Left ventricle myocardium inferior (tissue), 1 donor: ENCODE measurements at regions not wholly inside any gene's neighbourhood (a gene's known extent, or its start where the extent isn't known, plus 50 kb on each side); places are given as distances from the start of the nearest gene placed in this dataset.

Experiments used
- DNase-seq: peaks from one replicate; pipeline ENCODE4 v3.0.0-alpha.2; 2020
- H3K27ac ChIP-seq: fragments of 200-600 bp; replicated peaks from 2 replicates; pipeline ENCODE4 v1.8.0; 2021
- H3K27me3 ChIP-seq: fragments of 200-600 bp; 2 replicates; pipeline ENCODE4 v1.8.0; 2021; ENCODE audit warnings: low read depth
- H3K36me3 ChIP-seq: fragments of 200-600 bp; 2 replicates; pipeline ENCODE4 v1.8.0; 2021
- H3K4me1 ChIP-seq: fragments of 200-600 bp; 2 replicates; pipeline ENCODE4 v1.8.0; 2021
- H3K4me3 ChIP-seq: fragments of 200-600 bp; 2 replicates; pipeline ENCODE4 v1.8.0; 2021; ENCODE audit warnings: mild to moderate bottlenecking, moderate library complexity
- H3K9me3 ChIP-seq: fragments of 200-600 bp; replicated peaks from 2 replicates; pipeline ENCODE4 v1.8.0; 2021
- CTCF ChIP-seq: fragments of 200-600 bp; IDR thresholded peaks from 2 replicates; pipeline ENCODE4 v1.8.0; 2021; ENCODE audit warnings: antibody characterized with exemption, mild to moderate bottlenecking, borderline replicate concordance
- intact Hi-C: fragments of 100-400 bp; cut with micrococcal nuclease; formaldehyde crosslinking; loops from one replicate; pipeline ENCODE4 v1.11.0; 2022
- donor health status: DM: no; HTN: yes; CAD: no; lungs with severe emphysema.

- H3K36me3 ChIP-seq, result no peaks in the 10 kb centered on the region
- H3K27ac ChIP-seq, result no peak overlapping the region
- H3K27me3 ChIP-seq, result no peaks in the 10 kb centered on the region
- TF ChIP-seq CTCF, result no peak
- intact Hi-C loops, result no loop called here
- no peak for DNase-seq
- no peaks in the 10 kb centered on the region for H3K9me3 ChIP-seq
- H3K4me1 ChIP-seq, result no peaks in the 10 kb centered on the region
- no peak overlapping the region for H3K4me3 ChIP-seq
These were observed 774.8 kb upstream of the MBL2 start for GRCh38 chr10:53547364-53547763.

- intact Hi-C loops, result no loop called here
- DNase-seq, result no peak
- H3K4me1 ChIP-seq, result no peaks in the 10 kb centered on the region
- H3K36me3 ChIP-seq, result no peaks in the 10 kb centered on the region
- H3K4me3 ChIP-seq, result no peak overlapping the region
- no peak overlapping the region for H3K27ac ChIP-seq
- no peak for TF ChIP-seq CTCF
- H3K9me3 ChIP-seq, result no peaks in the 10 kb centered on the region
- no peaks in the 10 kb centered on the region for H3K27me3 ChIP-seq
These were observed 770.8 kb upstream of the MBL2 start for GRCh38 chr10:53543410-53543809.

GRCh38 chr10:53537508-53537907, 764.9 kb upstream of the MBL2 start:
- Histone ChIP-seq H3K36me3 (no peaks in the 10 kb centered on the region), H3K4me3 (no peak overlapping the region), H3K9me3 (no peaks in the 10 kb centered on the region), H3K4me1 (no peaks in the 10 kb centered on the region), H3K27me3 (no peaks in the 10 kb centered on the region), H3K27ac (no peak overlapping the region)
- TF ChIP-seq CTCF, result no peak
- intact Hi-C loops, result no loop called here
- DNase-seq, result no peak

- intact Hi-C loops, result no loop called here
- H3K27ac ChIP-seq, result no peak overlapping the region
- DNase-seq, result no peak
- H3K36me3 ChIP-seq, result no peaks in the 10 kb centered on the region
- no peak for TF ChIP-seq CTCF
- no peaks in the 10 kb centered on the region for H3K9me3 ChIP-seq
- no peaks in the 10 kb centered on the region for H3K27me3 ChIP-seq
- H3K4me3 ChIP-seq, result no peak overlapping the region
- H3K4me1 ChIP-seq, result no peaks in the 10 kb centered on the region
These were observed 763.7 kb upstream of the MBL2 start for GRCh38 chr10:53536322-53536721.

- DNase-seq, result no peak
- H3K27ac ChIP-seq, result no peak overlapping the region
- intact Hi-C loops, result no loop called here
- no peaks in the 10 kb centered on the region for H3K9me3 ChIP-seq
- no peak overlapping the region for H3K4me3 ChIP-seq
- no peak for TF ChIP-seq CTCF
- no peaks in the 10 kb centered on the region for H3K4me1 ChIP-seq
- H3K36me3 ChIP-seq, result no peaks in the 10 kb centered on the region
- H3K27me3 ChIP-seq, result no peaks in the 10 kb centered on the region
These were observed 761.8 kb upstream of the MBL2 start for GRCh38 chr10:53534428-53534827.

- TF ChIP-seq CTCF, result no peak
- Histone ChIP-seq H3K4me3 (no peak overlapping the region), H3K27me3 (no peaks in the 10 kb centered on the region), H3K9me3 (no peaks in the 10 kb centered on the region), H3K36me3 (no peaks in the 10 kb centered on the region), H3K4me1 (no peaks in the 10 kb centered on the region), H3K27ac (no peak overlapping the region)
- intact Hi-C loops, result no loop called here
- no peak for DNase-seq
These were observed 756.4 kb upstream of the MBL2 start for GRCh38 chr10:53528974-53529373.
